NB4 (cell line): ENCODE measurements at regions not wholly inside any gene's neighbourhood (a gene's known extent, or its start where the extent isn't known, plus 50 kb on each side); places are given as distances from the start of the nearest gene placed in this dataset.

Experiments
- DNase-seq: peaks from one replicate; pipeline ENCODE4 v3.0.0; 2010; ENCODE audit warnings: low read depth
- H3K4me3 ChIP-seq: one replicate; pipeline ENCODE4 v1.5.1; 2011; ENCODE audit warnings: mild to moderate bottlenecking, low read depth, low read length, moderate library complexity
- CTCF ChIP-seq: IDR thresholded peaks from one replicate; pipeline ENCODE4 v1.5.1; 2012; ENCODE audit warnings: low read depth, low read length
- MAX ChIP-seq: IDR thresholded peaks from 2 replicates; pipeline ENCODE4 v1.6.1; 2011; ENCODE audit warnings: low read depth, low read length
- MYC ChIP-seq: IDR thresholded peaks from 2 replicates; pipeline ENCODE4 v1.6.1; 2011; ENCODE audit warnings: low read depth, low read length
- POLR2A ChIP-seq: IDR thresholded peaks from 2 replicates; pipeline ENCODE4 v1.6.1; 2011; ENCODE audit warnings: mild to moderate bottlenecking; ENCODE audit not compliant: insufficient read length; ENCODE audit errors: extremely low read depth

DNA sequence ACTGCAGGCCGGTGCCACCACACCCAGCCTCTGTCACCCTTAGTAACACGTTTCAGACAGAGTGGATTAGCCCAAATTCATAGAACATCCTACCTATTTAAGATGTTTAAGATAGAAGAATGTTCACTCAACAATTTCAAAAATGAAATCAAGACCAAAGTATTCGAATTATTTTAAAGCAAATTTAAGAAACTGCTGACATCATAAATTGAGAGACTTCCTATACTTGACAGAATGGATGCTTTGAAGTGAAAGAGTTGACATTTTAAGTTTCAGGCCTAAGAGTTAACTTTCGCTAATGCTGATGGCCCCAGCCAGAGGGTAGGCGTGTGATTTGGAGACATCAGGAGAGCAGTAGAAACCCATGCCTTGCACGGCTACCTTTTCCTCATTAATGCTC, 271.9 kb downstream of the SS18 start:
- TF ChIP-seq POLR2A (no peak), MYC (no peak), MAX (no peak), CTCF (no peak)
- no peak overlapping the region for H3K4me3 ChIP-seq
- DNase-seq: no peak

DNA sequence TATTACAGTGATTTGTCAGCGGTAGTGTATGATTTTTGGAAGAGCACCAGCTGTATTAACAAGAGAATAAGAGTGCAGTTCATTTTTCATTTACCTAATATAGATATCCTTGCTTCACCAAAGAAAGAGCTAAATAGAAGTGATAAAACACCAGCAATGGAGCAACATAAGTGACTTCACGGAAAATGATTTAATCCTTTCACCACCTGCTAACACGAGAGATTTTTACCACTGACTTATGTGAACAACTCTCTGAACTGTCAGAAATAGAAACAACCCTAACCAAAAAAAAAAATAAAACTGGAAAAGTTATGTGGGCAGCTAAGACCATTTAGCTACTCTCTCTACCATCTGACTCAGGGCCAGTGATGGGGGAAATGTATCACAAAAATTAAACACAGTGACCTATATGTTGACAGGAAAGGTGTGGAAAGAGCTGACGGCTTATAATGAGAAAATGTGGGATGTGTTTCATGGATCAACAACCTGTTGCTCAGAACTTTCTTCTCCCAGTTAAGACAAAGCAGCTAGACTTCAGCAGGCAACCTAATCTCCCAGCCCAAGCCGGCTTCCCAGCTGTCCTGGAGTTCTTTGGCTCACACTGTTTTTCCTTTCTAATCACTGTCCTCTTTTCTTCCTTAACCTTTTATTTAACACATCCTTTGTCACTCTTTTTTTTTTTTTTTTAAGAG, 272.7 kb downstream of the SS18 start:
- TF ChIP-seq CTCF: no peak
- H3K4me3 ChIP-seq: no peak overlapping the region
- no peak for DNase-seq

- H3K4me3 ChIP-seq: no peak overlapping the region
- DNase-seq: no peak
- TF ChIP-seq MAX (no peak), MYC (no peak), POLR2A (no peak), CTCF (no peak)
Observed at GRCh38 chr18:25815659-25816058, 274.8 kb downstream of the SS18 start.

GRCh38 chr18:25814841-25815458, 275.5 kb downstream of the SS18 start:
- H3K4me3 ChIP-seq: no peak overlapping the region
- DNase-seq: no peak
- TF ChIP-seq CTCF: no peak
- TF ChIP-seq MAX: no peak
- TF ChIP-seq MYC: no peak
- TF ChIP-seq POLR2A: no peak

- H3K4me3 ChIP-seq: no peak overlapping the region
- TF ChIP-seq MAX (no peak), POLR2A (no peak), CTCF (no peak), MYC (no peak)
Observed at GRCh38 chr18:25813110-25813509, 277.3 kb downstream of the SS18 start.

More at GRCh38 chr18:25813110-25813509, 277.3 kb downstream of the SS18 start:
- DNase-seq: no peak
